ENCODE measurements at regions not wholly inside any gene's neighbourhood (a gene's known extent, or its start where the extent isn't known, plus 50 kb on each side); places are given as distances from the start of the nearest gene placed in this dataset.

GRCh38 chr18:65409261-65409660 is 341.6 kb upstream of the CDH7 start:
- Histone ChIP-seq H3K36me3 (ENCODE audit: insufficient read depth, low read depth, low read length) (no peaks in the 10 kb centered on the region), H3K9ac (ENCODE audit: low read depth, low read length) (no peak overlapping the region), H3K27me3 (ENCODE audit: insufficient read depth, low read length) (no peaks in the 10 kb centered on the region), H3K27ac (ENCODE audit: low read length) (no peak overlapping the region), H3K4me3 (ENCODE audit: low read length) (no peak overlapping the region), H3K9me3 (ENCODE audit: insufficient read depth, low read depth, low read length) (no peaks in the 10 kb centered on the region), H3K4me1 (ENCODE audit: insufficient read depth, low read length) (no peaks in the 10 kb centered on the region)

GRCh38 chr18:65403534-65403933 is 347.3 kb upstream of the CDH7 start:
- H3K9ac ChIP-seq (ENCODE audit: low read depth, low read length): no peak overlapping the region
- H3K9me3 ChIP-seq (ENCODE audit: insufficient read depth, low read depth, low read length): no peaks in the 10 kb centered on the region
- H3K4me3 ChIP-seq (ENCODE audit: low read length): no peak overlapping the region
- no peaks in the 10 kb centered on the region for H3K27me3 ChIP-seq (ENCODE audit: insufficient read depth, low read length)
- no peak overlapping the region for H3K27ac ChIP-seq (ENCODE audit: low read length)
- H3K4me1 ChIP-seq (ENCODE audit: insufficient read depth, low read length): peaks cover 3% of the 10 kb centered on the region; the same call in 1 of the 2 replicates
- H3K36me3 ChIP-seq (ENCODE audit: insufficient read depth, low read depth, low read length): no peaks in the 10 kb centered on the region

GRCh38 chr18:65399091-65399490 is 351.7 kb upstream of the CDH7 start:
- H3K9me3 ChIP-seq (ENCODE audit: insufficient read depth, low read depth, low read length): no peaks in the 10 kb centered on the region
- no peak overlapping the region for H3K27ac ChIP-seq (ENCODE audit: low read length)
- H3K9ac ChIP-seq (ENCODE audit: low read depth, low read length): no peak overlapping the region
- H3K4me1 ChIP-seq (ENCODE audit: insufficient read depth, low read length): peaks cover 3% of the 10 kb centered on the region; the same call in 1 of the 2 replicates
- no peak overlapping the region for H3K4me3 ChIP-seq (ENCODE audit: low read length)
- no peaks in the 10 kb centered on the region for H3K36me3 ChIP-seq (ENCODE audit: insufficient read depth, low read depth, low read length)
- H3K27me3 ChIP-seq (ENCODE audit: insufficient read depth, low read length): no peaks in the 10 kb centered on the region

GRCh38 chr18:65398347-65399075 is 352.3 kb upstream of the CDH7 start:
- Histone ChIP-seq H3K9me3 (ENCODE audit: insufficient read depth, low read depth, low read length) (no peaks in the 10 kb centered on the region), H3K4me1 (ENCODE audit: insufficient read depth, low read length) (peaks cover 3% of the 10 kb centered on the region; the same call in 1 of the 2 replicates), H3K27ac (ENCODE audit: low read length) (no peak overlapping the region), H3K9ac (ENCODE audit: low read depth, low read length) (no peak overlapping the region), H3K36me3 (ENCODE audit: insufficient read depth, low read depth, low read length) (no peaks in the 10 kb centered on the region), H3K27me3 (ENCODE audit: insufficient read depth, low read length) (no peaks in the 10 kb centered on the region), H3K4me3 (ENCODE audit: low read length) (no peak overlapping the region)

GRCh38 chr18:65380986-65381385 is 369.8 kb upstream of the CDH7 start:
- H3K9me3 ChIP-seq (ENCODE audit: insufficient read depth, low read depth, low read length): no peaks in the 10 kb centered on the region; the same call in 1 of the 2 replicates
- no peaks in the 10 kb centered on the region for H3K36me3 ChIP-seq (ENCODE audit: insufficient read depth, low read depth, low read length)
- no peak overlapping the region for H3K4me3 ChIP-seq (ENCODE audit: low read length)
- no peaks in the 10 kb centered on the region for H3K4me1 ChIP-seq (ENCODE audit: insufficient read depth, low read length)
- no peak overlapping the region for H3K9ac ChIP-seq (ENCODE audit: low read depth, low read length)
- no peak overlapping the region for H3K27ac ChIP-seq (ENCODE audit: low read length)
- H3K27me3 ChIP-seq (ENCODE audit: insufficient read depth, low read length): no peaks in the 10 kb centered on the region

GRCh38 chr18:65380571-65380970 is 370.2 kb upstream of the CDH7 start:
- no peaks in the 10 kb centered on the region for H3K4me1 ChIP-seq (ENCODE audit: insufficient read depth, low read length)

GRCh38 chr18:65372904-65373303 is 377.9 kb upstream of the CDH7 start:
- Histone ChIP-seq H3K27ac (ENCODE audit: low read length) (no peak overlapping the region), H3K4me3 (ENCODE audit: low read length) (no peak overlapping the region), H3K9me3 (ENCODE audit: insufficient read depth, low read depth, low read length) (no peaks in the 10 kb centered on the region), H3K9ac (ENCODE audit: low read depth, low read length) (no peak overlapping the region), H3K4me1 (ENCODE audit: insufficient read depth, low read length) (no peaks in the 10 kb centered on the region), H3K36me3 (ENCODE audit: insufficient read depth, low read depth, low read length) (no peaks in the 10 kb centered on the region), H3K27me3 (ENCODE audit: insufficient read depth, low read length) (no peaks in the 10 kb centered on the region)

More at GRCh38 chr18:65380571-65380970, 370.2 kb upstream of the CDH7 start:
- no peaks in the 10 kb centered on the region for H3K27me3 ChIP-seq (ENCODE audit: insufficient read depth, low read length)
- H3K36me3 ChIP-seq (ENCODE audit: insufficient read depth, low read depth, low read length): no peaks in the 10 kb centered on the region
- no peak overlapping the region for H3K4me3 ChIP-seq (ENCODE audit: low read length)
- no peak overlapping the region for H3K27ac ChIP-seq (ENCODE audit: low read length)
- no peak overlapping the region for H3K9ac ChIP-seq (ENCODE audit: low read depth, low read length)
- H3K9me3 ChIP-seq (ENCODE audit: insufficient read depth, low read depth, low read length): no peaks in the 10 kb centered on the region; the same call in 1 of the 2 replicates

GRCh38 chr18:65365245-65365980 is 385.4 kb upstream of the CDH7 start:
- peaks cover 26% of the 10 kb centered on the region for H3K4me1 ChIP-seq (ENCODE audit: insufficient read depth, low read length)
- H3K4me3 ChIP-seq (ENCODE audit: low read length): peak overlapping the region; percentile 24; the same call in 1 of the 2 replicates
- H3K27ac ChIP-seq (ENCODE audit: low read length): no peak overlapping the region
- H3K36me3 ChIP-seq (ENCODE audit: insufficient read depth, low read depth, low read length): no peaks in the 10 kb centered on the region
- no peaks in the 10 kb centered on the region for H3K9me3 ChIP-seq (ENCODE audit: insufficient read depth, low read depth, low read length)
- H3K27me3 ChIP-seq (ENCODE audit: insufficient read depth, low read length): no peaks in the 10 kb centered on the region
- peak overlapping the region; percentile 42; the same call in 1 of the 2 replicates for H3K9ac ChIP-seq (ENCODE audit: low read depth, low read length)

GRCh38 chr18:65363911-65364632 is 386.7 kb upstream of the CDH7 start:
- Histone ChIP-seq H3K9ac (ENCODE audit: low read depth, low read length) (no peak overlapping the region), H3K27ac (ENCODE audit: low read length) (no peak overlapping the region), H3K4me3 (ENCODE audit: low read length) (no peak overlapping the region), H3K27me3 (ENCODE audit: insufficient read depth, low read length) (no peaks in the 10 kb centered on the region), H3K4me1 (ENCODE audit: insufficient read depth, low read length) (peaks cover 26% of the 10 kb centered on the region), H3K9me3 (ENCODE audit: insufficient read depth, low read depth, low read length) (no peaks in the 10 kb centered on the region), H3K36me3 (ENCODE audit: insufficient read depth, low read depth, low read length) (no peaks in the 10 kb centered on the region)

- no peak overlapping the region for H3K9ac ChIP-seq (ENCODE audit: low read depth, low read length)
- H3K9me3 ChIP-seq (ENCODE audit: insufficient read depth, low read depth, low read length): no peaks in the 10 kb centered on the region
- peaks cover 26% of the 10 kb centered on the region for H3K4me1 ChIP-seq (ENCODE audit: insufficient read depth, low read length)
- no peak overlapping the region for H3K27ac ChIP-seq (ENCODE audit: low read length)
- no peaks in the 10 kb centered on the region for H3K36me3 ChIP-seq (ENCODE audit: insufficient read depth, low read depth, low read length)
- no peak overlapping the region for H3K4me3 ChIP-seq (ENCODE audit: low read length)
- no peaks in the 10 kb centered on the region for H3K27me3 ChIP-seq (ENCODE audit: insufficient read depth, low read length)
These were observed 387.8 kb upstream of the CDH7 start for GRCh38 chr18:65363011-65363410.

- H3K9ac ChIP-seq (ENCODE audit: low read depth, low read length): no peak overlapping the region
- peaks cover 8% of the 10 kb centered on the region for H3K4me1 ChIP-seq (ENCODE audit: insufficient read depth, low read length)
- no peaks in the 10 kb centered on the region for H3K27me3 ChIP-seq (ENCODE audit: insufficient read depth, low read length)
- no peaks in the 10 kb centered on the region for H3K36me3 ChIP-seq (ENCODE audit: insufficient read depth, low read depth, low read length)
- no peaks in the 10 kb centered on the region for H3K9me3 ChIP-seq (ENCODE audit: insufficient read depth, low read depth, low read length)
- H3K27ac ChIP-seq (ENCODE audit: low read length): no peak overlapping the region
- H3K4me3 ChIP-seq (ENCODE audit: low read length): no peak overlapping the region
These were observed 391.3 kb upstream of the CDH7 start for GRCh38 chr18:65359479-65359878.
